Testis (tissue), 2 donors: ENCODE measurements at regions not wholly inside any gene's neighbourhood (a gene's known extent, or its start where the extent isn't known, plus 50 kb on each side); places are given as distances from the start of the nearest gene placed in this dataset.

Experiments
- DNase-seq: peaks from one replicate; pipeline ENCODE4 v3.0.0-alpha.2; 2019
- H3K27ac ChIP-seq, 2 donors: fragments of 200-600 bp; sonication (generic); one replicate each; pipeline ENCODE4 v1.5.1; 2019
- H3K27me3 ChIP-seq: fragments of 200-600 bp; sonication (generic); one replicate; pipeline ENCODE4 v1.5.1; 2019
- H3K36me3 ChIP-seq: fragments of 200-600 bp; sonication (generic); one replicate; pipeline ENCODE4 v1.5.1; 2017; ENCODE audit warnings: low read depth; ENCODE audit errors: missing control alignments
- H3K4me1 ChIP-seq: fragments of 200-600 bp; sonication (generic); one replicate; pipeline ENCODE4 v1.5.1; 2019
- H3K4me3 ChIP-seq, 2 donors: fragments of 200-600 bp; sonication (generic); one replicate each; pipeline ENCODE4 v1.5.1; 2017 to 2019
- H3K9me3 ChIP-seq: fragments of 200-600 bp; sonication (generic); one replicate; pipeline ENCODE4 v1.5.1; 2017
- CTCF ChIP-seq, 3 experiments: fragments of 450-650 bp in 2 of 3; fragments of 200-600 bp in 1 of 3; sonication (generic) in 1 of 3; IDR thresholded peaks; one replicate each; pipeline ENCODE4 v1.5.1; 2016 to 2019; ENCODE audit warnings: antibody characterized with exemption in 3 of 3, mild to moderate bottlenecking in 2 of 3, moderate library complexity in 1 of 3
- POLR2A ChIP-seq: fragments of 450-650 bp; IDR thresholded peaks from one replicate; pipeline ENCODE4 v1.6.1; 2017; ENCODE audit warnings: antibody characterized with exemption, mild to moderate bottlenecking, moderate library complexity
- WGBS, 2 donors: methylation state at CpG; one replicate each; pipeline ENCODE4 v1.1.5; 2018; 5-methylcytosine and 5-hydroxymethylcytosine counted together
- intact Hi-C: fragments of 100-400 bp; cut with DNase I; formaldehyde crosslinking; loops from one replicate; pipeline ENCODE4 v1.15.1; 2023; ENCODE audit warnings: low total_unique reads

- Histone ChIP-seq H3K27me3 (no peaks in the 10 kb centered on the region), H3K4me3 (no peak overlapping the region), H3K4me1 (no peaks in the 10 kb centered on the region), H3K27ac (no peak overlapping the region), H3K9me3 (no peaks in the 10 kb centered on the region), H3K36me3 (no peaks in the 10 kb centered on the region)
- WGBS, 2 donors = 95 to 100% methylated on average over 1 of the region's 1 CpG
- DNase-seq = no peak
- intact Hi-C loops = no loop called here
- TF ChIP-seq POLR2A (no peak), CTCF (IDR thresholded peaks at IDR 0.05) (no peak)
These were observed 170.5 kb upstream of the FGGY start for GRCh38 chr1:59126366-59126765.

GRCh38 chr1:59128239-59128736 lies 168.6 kb upstream of the FGGY start:
- 94 to 100% methylated on average over 1 of the region's 1 CpG for WGBS, 2 donors
- no peak for DNase-seq
- no peaks in the 10 kb centered on the region for H3K4me1 ChIP-seq
- no peaks in the 10 kb centered on the region for H3K9me3 ChIP-seq
- H3K27me3 ChIP-seq = no peaks in the 10 kb centered on the region
- intact Hi-C loops = no loop called here
- TF ChIP-seq POLR2A = no peak
- no peak for TF ChIP-seq CTCF (IDR thresholded peaks at IDR 0.05)
- H3K36me3 ChIP-seq = no peaks in the 10 kb centered on the region
- no peak overlapping the region for H3K4me3 ChIP-seq
- H3K27ac ChIP-seq = no peak overlapping the region

GRCh38 chr1:59128784-59129227 lies 168.1 kb upstream of the FGGY start:
- Histone ChIP-seq H3K9me3 (no peaks in the 10 kb centered on the region), H3K4me1 (no peaks in the 10 kb centered on the region), H3K4me3 (no peak overlapping the region), H3K27me3 (no peaks in the 10 kb centered on the region), H3K27ac (no peak overlapping the region), H3K36me3 (no peaks in the 10 kb centered on the region)
- intact Hi-C loops = no loop called here
- no peak for DNase-seq
- WGBS, 2 donors = 81 to 82% methylated on average over 4 of the region's 4 CpGs
- TF ChIP-seq CTCF (IDR thresholded peaks at IDR 0.05) (no peak), POLR2A (no peak)

GRCh38 chr1:59132295-59132694 lies 164.6 kb upstream of the FGGY start:
- Histone ChIP-seq H3K4me1 (peaks cover 3% of the 10 kb centered on the region), H3K9me3 (no peaks in the 10 kb centered on the region), H3K27me3 (no peaks in the 10 kb centered on the region), H3K27ac (no peak overlapping the region), H3K36me3 (no peaks in the 10 kb centered on the region), H3K4me3 (no peak overlapping the region)
- 80% methylated on average over 5 of the region's 5 CpGs for WGBS, 2 donors
- TF ChIP-seq POLR2A (no peak), CTCF (IDR thresholded peaks at IDR 0.05) (no peak)
- DNase-seq = no peak
- intact Hi-C loops = no loop called here

GRCh38 chr1:59133997-59134396 lies 162.9 kb upstream of the FGGY start:
- no peak for TF ChIP-seq POLR2A
- no peak for TF ChIP-seq CTCF (IDR thresholded peaks at IDR 0.05)

More at GRCh38 chr1:59133997-59134396, 162.9 kb upstream of the FGGY start:
- intact Hi-C loops = no loop called here
- H3K4me3 ChIP-seq = no peak overlapping the region
- H3K4me1 ChIP-seq = peaks cover 17% of the 10 kb centered on the region
- H3K27me3 ChIP-seq = no peaks in the 10 kb centered on the region
- H3K9me3 ChIP-seq = no peaks in the 10 kb centered on the region
- no peak for DNase-seq
- H3K27ac ChIP-seq = no peak overlapping the region
- no peaks in the 10 kb centered on the region for H3K36me3 ChIP-seq
- 94 to 100% methylated on average over 1 of the region's 1 CpG for WGBS, 2 donors
